ENCODE measurements at regions not wholly inside any gene's neighbourhood (a gene's known extent, or its start where the extent isn't known, plus 50 kb on each side); places are given as distances from the start of the nearest gene placed in this dataset.
"Not testable (repeated sequence)": the region's sequence is repeated elsewhere in the genome, so short reads cannot be mapped to it uniquely, and the experiment has no call there.

DNA sequence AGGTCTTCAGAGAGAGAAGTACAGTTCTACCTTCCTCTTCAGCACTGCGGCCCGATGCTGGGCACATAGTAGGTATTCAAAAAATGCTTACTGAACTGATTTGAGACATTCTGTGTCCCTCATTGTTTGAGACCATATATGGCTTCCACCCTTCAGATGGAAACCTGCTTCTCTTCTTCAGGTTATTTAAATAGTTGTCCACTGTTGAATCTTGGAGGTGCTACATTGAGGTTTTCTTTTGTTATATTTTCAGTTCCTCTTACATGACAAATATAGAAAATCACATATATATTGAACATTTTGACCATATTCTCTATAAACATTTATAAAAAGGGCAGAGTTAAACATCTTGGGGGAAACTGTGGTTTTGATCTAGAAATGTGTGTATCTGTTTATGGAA, 200.2 kb upstream of the LRRC3B start:
- DNase-seq: no peak

DNA sequence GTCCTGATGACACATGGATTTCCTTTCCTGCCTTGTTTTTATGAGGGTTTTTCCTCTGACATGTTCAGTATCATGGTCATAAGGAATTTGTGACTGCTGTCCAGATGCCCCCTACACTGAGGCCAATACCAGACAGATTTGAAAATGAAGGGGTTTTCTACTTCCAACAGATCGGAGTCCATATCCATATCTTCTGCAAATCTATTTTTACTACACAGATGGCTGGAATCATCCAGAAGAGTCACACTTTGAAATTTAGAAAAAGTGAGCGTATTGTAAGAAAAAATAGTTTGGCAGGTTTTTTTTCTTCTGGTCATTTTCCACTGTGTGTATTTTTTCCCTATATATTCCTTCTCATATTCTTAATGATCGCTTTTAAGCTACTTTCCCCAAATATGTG, 197.5 kb upstream of the LRRC3B start:
- no peak for DNase-seq

DNA sequence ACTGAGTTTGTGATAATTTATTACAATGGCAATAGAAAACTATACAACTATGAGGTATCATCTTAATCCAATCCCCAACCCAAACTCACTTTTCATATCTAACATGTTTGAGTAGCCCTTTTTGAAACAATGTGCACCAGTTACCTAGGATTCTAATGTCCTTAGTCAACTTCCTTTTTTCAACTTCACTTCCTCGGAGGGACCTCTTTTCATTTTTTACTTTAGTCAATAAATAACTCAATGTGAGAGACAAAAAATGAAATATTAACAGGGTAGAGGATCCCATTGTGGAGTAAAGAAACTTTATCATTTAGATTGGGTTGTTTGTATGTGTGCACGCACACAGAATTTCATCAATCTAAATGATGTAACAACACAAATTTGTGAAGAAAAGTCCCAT, 193.6 kb upstream of the LRRC3B start:
- DNase-seq: no peak

DNA sequence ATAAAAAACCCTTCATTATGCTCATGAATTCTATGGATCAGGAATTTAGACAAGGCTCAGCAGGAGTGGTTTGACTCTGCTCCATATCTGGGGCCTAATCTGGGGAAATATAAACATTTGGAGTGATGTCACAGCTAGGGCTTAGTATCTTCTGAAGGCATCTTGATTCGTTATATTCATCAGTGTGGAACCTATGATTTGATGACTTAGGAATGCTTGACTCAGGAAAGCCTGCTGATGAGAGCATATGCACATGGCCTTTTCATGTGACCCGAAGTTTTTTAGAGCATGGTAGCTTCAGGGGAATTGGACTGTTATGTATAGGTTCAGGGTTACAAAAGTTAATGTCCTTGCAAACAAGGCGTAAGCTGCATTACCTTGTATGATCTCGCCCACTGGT, 184.9 kb upstream of the LRRC3B start:
- no peak for DNase-seq

DNA sequence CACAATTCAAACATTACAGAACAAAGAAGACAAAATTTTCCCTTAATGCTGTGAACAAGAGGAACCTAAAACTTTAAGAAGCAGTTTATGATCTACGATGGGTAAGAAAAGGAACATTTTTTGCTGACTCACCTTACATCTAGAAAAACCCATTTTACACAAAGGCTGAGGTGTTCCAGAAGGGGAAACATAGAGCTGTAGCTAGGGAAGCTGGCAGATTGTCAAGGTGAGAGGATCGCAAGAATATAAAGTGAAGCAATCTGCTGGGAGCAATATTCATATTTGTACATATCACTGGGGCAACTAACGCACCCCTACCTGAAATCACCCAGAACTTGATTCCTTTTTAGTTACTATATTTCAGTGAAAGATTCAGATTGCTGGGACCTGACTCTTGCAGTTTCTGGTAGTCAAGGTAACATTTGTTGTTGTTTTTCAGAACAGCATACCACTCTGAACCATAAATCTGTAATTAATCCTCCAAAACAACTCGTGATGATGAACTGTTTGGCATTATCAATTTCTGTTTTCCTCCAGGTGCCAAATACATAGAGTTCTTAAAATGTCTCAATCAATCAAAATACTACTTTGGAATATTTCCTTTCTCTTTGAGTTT, 184.1 kb upstream of the LRRC3B start:
- DNase-seq: no peak

DNA sequence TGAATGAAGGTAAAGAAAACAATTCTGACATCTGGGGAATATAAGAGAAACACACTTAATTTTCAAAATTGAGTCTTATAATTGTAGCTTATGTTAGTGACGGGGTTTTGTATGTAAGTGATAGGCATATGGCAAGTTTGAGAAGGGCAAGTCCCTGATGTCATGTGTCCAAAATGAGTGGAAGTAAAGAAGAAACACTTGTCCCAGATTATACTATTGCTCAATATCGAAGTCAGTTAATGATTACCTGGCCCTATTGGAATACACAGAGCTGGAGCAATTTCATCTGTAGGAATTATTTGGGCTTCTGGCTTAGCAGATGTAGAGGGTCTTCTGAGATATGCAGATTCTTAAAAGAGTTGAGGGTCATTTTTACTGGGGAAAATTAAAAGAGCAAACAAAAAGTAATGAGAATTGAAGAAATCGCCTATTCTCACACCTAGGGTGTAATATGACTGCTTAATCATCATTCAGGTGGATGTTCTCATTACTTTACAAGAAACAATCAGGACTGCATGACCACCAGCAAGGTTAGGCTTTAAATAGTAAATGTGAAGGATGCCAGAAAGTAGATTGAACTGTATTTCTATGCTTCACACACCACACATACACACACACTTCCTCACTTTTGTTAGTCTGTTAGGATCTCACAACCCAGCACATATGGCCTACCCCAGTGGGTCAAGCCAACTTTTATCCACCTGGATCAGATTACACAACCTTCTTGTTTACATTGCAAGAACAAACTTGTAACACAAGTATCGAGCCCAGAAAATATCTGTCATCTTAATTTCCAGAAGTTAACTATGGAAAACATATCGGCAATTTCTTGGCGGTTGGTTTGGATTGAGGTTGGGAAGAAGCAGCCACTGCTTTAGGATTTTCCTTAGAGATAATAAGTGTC, 183.3 kb upstream of the LRRC3B start:
- DNase-seq: no peak

DNA sequence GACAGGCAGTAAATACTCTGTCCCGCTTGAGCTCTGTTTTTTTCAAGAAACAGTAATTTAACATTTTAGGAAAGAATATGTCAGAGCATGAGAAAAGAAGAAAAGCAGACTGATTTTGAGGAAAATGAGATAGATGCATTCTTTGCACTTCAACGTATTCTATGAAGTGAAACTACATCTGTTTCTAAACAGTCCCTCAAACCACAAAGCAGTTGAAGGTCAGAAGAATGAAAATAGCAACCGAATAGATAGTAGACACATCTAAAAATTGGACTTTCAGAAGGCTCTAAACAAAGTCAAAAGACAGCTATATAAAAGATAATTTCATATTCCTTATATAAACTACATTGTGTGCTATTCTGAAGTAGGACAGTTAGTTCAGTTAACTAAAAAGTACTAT, 172.6 kb upstream of the LRRC3B start:
- no peak for DNase-seq

DNA sequence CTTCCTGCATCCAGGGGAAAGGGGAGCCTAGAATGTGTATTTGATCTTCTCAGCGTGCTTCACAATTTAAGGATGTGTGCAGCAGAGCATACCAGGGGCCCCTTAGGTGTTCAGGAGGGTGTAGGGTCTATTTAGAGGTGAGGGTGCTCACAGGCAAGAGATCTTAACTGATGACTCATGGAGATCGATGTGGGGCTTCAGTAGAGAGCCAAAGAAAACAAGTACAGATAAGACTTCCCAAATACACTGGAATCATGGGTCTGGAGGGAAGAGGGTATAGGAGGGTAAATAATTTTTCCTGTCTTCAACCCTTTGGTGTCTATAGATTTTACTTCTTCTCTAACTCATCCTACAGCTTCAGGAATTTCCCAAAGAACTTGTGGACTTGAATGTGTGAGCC, 170.2 kb upstream of the LRRC3B start:
- DNase-seq: no peak

DNA sequence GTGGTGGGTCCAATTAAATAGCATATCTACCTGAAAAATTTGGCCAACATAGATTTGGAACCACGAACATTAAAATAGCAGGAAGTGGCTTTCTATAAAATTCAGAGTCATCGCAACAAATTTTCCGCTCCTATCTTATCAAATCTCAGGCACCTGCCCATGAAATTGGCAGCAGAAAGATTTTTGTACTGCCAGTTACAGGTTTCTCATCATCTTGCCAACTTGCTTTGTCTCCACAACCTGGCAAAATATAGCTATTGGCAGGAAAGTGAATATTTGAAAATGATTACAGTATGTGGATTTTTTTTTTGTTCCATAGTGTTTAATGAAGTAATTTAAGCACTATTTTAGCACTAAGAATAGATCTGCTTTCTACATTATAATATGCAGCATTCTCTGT, 161.6 kb upstream of the LRRC3B start:
- no peak for DNase-seq

DNA sequence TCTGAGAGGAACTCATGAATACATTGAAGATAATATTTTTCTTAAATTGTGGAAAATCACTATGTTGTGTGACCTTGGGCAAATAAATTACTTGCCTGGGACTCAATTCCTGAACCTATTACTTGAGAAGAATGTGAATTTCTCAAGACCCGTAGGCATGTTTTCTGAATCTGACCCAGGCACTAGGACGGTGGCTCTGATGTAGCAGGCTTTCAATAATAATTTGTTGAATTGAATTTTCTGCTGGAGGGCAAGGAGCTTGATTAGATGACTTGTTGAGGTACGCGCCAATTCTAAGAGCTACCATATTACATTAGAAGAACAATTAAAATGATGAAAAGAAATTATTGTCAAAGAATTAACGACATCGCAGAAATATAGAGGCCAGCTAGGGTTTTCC, 150.2 kb upstream of the LRRC3B start:
- DNase-seq: no peak

DNA sequence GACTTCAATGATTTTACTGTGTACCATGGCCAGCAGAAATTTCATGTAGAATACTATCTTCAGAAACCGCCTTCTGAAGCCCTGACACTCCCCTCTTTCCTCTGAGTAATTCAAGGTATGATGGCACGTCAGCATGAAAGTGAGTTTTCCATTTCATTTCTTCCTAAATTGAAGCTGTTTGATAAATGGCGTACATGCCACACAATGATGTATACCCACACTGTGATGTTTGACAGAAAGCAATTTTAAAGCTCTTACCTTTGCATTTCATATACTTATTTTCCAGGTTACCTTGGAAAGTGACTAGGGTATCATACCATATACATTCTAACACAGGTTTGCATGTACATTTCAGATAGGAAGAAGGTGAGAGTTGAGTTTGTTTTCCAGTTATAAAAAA, 147.9 kb upstream of the LRRC3B start:
- DNase-seq: no peak

DNA sequence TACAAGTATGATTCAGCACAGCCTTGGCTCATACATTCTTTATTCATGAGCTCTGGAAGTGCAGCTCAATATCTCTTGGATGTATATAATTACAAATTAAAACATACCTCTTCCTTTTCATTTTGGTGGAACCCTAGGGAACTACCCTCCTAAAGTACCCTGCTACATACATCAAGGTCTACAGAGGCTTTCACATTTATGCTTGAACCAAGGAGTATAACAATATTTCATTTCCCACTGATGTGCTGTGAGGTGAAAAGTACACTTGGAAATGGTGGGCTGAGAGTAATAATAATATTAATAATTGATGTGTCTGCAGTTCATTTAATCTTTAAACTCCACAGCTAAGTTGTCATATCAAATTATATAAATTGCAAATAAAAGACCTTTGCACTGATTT, 142.2 kb upstream of the LRRC3B start:
- DNase-seq: no peak

DNA sequence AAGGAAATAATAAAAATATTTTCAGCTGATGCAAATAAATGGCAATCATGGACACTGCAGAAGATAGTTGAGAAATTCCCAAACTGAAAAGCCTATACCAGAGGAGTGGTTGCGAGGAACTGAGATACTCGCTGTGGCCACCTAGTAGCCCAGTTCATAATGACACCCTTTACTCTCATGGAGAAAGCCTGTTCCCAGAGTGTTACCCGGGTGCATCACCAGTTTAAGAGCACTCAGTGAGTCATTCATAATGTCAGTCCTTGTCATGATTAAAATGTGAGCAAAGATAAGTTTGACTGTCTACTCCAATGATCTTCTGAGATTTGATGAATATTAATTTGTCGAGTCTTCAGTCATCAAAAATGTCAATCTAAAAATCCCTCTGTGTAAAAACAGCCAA, 138.4 kb upstream of the LRRC3B start:
- no peak for DNase-seq

DNA sequence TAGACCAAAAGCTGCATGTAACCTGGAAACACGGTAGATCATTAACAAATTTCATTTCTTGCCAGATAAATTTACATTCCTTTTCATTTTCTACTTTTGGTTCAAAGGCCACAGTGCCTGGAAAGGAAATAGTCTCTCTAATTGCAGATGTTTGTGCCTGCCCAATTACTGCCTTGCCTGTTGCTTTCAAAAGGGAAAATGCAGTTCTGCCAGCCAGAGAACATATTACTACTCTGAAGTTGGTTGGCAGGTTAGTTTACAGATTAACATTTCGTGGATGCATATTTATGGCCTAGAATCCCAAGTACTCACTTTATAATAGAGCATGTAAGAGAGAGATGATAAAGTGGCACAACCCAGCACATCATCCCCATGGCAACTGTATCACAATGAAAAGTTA, 124.3 kb upstream of the LRRC3B start:
- DNase-seq: no peak

DNA sequence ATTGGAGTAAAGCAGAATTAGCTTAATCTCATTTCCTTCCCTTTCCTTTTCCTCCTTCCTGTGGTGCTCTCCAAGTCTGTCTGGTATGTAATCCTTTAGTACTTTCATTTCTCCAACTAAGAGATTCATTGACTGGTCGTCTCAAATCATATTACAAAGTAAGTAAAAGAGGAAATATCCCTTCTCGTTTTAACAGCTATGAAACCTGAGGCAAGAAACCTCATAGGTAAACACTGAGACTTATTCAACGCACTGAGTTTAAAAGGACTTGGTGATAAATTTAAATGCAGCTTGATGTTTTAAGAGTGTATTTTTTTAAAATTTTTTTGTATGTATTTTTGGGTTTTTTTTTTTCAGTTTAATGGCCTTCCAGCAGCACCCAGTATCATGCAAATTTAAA, 117.2 kb upstream of the LRRC3B start:
- DNase-seq: no peak

DNA sequence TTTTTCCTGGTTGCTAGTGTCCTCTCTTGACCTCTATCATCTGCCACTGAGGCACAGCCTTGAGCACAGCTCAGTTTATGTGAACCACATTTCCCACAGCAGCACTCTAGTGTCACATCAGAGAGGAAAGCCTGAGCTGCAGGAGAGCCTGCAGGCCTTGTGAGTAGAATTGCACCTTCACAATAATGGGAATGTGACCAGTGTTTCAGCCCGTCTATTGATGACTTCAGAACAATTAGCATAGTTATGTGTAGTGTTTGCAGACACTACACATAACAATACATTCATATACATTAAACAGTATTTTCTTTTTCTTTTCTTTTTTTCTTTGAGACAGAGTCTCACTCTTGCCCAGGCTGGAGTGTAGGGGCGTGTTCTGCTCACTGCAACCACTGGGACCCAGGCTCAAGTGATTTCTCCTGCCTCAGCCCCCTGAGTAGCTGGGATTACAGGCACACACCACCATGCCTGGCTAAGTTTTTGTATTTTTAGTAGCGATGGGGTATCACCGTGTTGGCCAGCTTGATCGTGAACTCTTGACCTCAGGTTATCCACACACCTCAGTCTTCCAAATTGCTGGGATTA, 108.0 kb upstream of the LRRC3B start:
- DNase-seq: not testable (repeated sequence)

DNA sequence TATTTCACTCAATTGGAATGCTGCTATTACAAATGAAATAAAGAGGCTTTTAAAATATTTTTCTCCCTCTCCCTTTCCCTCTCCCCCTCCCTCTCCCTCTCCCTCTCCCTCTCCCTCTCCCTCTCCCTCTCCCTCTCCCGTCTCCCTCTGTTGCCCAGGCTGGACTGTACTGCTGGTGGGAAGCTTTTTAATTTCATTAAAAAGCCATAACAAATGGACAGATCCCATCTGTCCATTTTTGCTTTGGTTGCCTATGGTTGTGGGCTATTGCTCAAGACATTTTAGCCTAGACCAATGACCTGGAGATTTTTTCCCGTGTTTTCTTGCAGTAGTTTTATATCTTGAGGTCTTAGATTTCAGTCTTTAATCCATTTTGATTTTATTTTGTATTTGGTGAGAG, 107.2 kb upstream of the LRRC3B start:
- no peak for DNase-seq

DNA sequence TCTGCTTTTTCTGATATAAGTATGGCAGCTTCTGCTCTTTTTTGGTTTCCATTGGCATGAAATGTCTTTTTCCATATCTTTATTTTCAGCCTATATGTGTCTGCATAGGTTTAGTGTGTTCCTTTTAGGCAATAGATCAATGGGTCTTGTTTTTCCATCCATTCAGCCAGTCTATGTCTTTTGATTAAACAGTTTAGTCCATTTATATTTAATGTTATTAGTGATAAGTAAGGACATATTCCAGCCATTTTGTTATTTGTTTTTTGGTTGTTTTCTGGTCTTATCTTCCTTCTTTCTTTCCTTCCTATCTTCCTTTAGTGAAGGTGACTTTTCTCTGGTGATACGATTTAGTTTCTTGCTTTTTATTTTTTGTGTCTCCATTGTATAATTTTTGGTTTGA, 101.3 kb upstream of the LRRC3B start:
- no peak for DNase-seq

DNA sequence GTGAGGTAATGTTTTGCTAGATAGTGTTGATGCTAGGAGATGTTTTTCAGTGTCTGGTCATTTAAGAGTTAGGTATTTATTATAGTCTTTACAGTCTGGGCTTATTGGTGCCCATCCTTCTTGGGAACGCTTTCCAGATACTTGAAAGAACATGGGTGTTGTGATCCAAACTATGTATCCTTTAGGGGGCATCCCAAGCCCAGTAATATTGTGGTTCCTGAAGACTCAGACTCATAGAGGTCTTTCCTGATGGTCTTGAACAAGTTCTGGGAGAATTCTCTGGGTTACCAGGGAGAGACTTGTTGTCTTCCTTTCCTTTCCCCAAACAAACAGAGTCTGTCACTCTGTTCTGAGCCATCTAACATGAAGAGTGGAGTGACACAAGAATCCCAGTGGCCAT, 99.7 kb upstream of the LRRC3B start:
- DNase-seq: no peak

DNA sequence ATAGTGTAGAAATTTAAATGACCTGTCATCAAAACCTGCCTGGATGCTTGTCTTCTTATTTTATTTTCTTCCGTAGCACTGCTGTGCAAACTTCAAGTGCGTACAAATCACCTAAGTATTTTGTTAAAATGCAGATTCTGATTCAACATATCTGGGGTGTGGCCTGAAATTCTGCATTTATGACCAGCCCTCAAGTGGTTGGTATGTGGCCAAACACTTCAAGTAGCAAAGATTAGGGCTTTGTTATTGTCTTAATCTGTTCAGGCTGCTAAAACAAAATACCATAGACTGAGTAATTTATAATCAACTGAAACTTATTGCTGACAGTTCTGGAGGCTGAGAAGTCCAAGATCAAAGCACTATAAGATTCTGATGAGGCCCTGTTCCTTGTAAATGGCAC, 97.6 kb upstream of the LRRC3B start:
- DNase-seq: no peak

DNA sequence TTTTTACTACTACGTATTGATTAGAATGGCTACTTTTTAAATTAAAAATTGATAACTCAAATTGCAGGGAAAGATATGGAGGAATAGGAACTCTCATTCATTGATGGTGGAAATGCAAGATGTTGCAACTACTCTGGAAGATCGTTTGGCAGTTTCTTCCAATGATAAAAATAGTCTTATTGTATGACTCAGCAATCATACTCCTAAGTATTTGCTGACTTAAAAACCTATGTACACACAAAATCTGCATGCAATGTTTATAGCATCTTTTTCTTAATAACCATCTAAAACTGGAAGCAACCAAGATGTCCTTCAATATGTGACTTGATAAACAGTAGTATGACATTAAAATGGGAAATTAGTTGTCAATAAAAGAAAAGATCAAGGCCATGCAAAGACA, 87.4 kb upstream of the LRRC3B start:
- DNase-seq: no peak

DNA sequence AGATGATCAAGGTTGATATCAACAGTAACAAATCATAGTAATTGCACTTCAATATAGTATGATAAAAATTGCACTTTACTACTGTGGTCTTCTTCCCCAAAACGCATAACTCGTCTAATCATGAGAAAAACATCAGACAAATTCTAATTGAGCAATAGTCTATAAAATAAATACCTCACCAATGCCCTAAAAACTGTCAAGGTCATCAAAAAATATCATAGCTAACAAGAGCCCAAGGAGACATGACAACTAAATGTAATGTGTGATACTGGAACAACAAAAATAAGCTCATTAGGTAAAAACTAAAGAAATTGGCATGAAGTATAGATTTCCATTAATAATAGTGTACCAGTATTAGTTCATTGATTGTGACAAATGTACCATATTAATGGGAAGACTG, 85.6 kb upstream of the LRRC3B start:
- no peak for DNase-seq

DNA sequence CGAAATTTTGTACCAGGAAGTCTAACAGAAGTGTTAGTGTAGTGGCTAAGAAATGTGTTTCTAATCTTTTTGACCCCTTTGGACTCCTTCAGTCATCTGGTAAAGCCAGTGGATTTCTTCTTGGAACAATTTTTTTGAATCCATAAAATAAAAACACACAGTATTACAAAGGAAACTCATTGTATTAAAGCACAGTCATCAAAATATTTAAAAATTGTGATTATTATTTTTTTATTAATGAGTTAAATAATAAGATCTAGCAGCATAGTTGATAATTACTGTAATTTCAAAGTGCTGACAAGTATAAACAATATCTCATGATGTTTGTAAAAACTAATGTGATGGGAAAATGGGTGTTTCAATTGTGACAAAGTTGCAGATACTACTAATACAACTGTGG, 72.2 kb upstream of the LRRC3B start:
- DNase-seq: no peak

DNA sequence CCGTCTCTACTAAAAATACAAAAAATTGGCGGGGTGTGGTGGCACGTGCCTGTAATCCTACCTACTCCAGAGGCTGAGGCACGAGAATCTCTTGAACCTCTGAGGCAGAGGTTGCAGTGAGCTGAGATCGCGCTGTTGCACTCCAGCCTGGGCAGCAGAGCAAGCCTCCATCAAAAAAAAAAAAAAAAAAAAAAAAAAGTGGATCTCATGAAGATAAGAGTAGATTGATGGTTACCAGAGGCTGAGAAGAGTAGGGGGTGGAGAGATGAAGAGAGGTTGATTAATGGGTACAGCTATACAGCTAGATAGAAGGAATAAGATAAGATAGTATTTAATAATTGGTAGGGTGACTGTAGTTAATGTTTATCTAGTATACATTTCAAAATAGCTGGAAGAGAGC, 65.9 kb upstream of the LRRC3B start:
- no peak for DNase-seq

DNA sequence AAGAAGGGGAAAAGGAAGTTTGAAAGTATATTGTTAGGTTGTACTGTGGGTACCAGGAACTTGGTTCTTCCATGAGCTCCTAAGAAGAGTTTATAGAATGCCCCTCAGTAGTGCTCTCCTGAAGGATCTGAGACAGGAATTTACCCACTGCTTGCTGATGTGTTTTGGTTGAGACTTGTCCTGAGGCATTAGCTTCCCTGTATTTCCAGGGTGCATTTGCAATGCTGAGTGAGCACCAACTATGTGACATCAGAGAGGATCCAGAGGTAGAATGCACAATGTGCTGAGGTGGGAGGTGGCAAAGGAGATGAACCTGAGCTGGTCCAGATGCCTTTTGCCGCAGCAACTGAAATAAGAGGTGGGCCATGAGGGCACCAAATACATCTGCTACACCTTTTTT, 64.3 kb upstream of the LRRC3B start:
- DNase-seq: no peak
